Islet precursor cell (in vitro differentiated cells): ENCODE measurements at regions not wholly inside any gene's neighbourhood (a gene's known extent, or its start where the extent isn't known, plus 50 kb on each side); places are given as distances from the start of the nearest gene placed in this dataset.
A peak's percentile ranks its signal among the peaks of the same experiment; 100 is the strongest.

Experiments
- DNase-seq: peaks from one replicate; pipeline ENCODE4 v3.0.0-alpha.2; 2018

- DNase-seq, result no peak
Measured at GRCh38 chr5:35359859-35360258, 129.6 kb upstream of the PRLR start.

DNA sequence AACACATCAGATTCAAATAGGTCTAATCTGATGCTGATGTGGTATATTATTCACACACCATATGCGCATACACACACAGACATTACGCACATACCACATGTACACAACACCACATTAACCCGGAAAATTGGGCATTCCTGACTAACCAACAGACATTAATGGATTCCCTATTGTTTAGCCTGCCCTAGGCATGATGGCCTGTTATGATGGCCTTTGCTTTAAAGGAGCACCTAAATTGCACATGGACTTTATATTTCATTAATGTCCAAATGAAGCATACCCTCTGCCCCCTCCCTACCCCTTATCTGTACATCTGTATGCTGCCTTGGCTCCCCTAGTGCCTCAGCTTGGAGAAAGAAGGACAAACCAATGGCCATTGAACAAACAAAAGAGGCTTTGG lies 127.7 kb upstream of the PRLR start:
- DNase-seq, result no peak

DNA sequence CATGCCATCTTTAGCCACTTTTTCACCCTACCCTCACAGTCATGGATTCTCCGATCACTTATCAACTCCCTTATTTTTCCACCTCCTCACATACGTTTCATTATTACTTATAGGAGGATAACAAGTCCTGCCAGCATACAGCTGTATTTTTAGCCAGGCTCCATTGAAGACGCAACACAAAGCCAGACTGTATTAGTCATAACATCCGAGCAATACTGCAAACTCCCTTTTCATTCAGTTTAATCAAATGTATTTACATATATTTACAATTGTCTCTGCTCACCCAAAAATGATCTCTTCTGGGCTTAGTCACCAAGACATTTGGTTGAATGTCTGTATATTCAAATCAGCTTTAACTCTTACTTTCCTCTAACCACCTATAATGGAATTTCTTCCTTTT lies 126.4 kb upstream of the PRLR start:
- DNase-seq, result no peak

DNA sequence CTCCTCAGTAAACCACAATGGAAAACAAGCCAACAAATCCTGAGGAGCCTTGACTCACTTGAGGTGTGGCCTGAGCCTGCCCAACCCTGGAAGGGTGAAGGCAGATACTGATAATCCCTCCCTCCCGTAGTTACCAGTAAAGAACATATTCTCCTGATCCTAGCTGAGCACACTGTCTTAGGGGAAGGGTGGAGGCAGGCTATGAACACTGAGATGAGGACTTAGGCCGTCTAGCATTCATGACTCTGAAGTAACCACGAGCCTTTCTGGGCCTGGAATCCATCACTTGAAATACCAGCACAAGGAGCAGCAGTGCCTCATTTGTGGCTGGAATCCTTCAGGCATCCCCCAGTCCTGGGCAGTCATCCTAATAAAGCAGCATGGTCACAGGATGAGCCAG lies 124.5 kb upstream of the PRLR start:
- DNase-seq, result peak; percentile 89

GRCh38 chr5:35345222-35345621 lies 114.9 kb upstream of the PRLR start:
- no peak for DNase-seq

- no peak for DNase-seq
Measured at GRCh38 chr5:35342664-35343063, 112.4 kb upstream of the PRLR start.

- DNase-seq, result no peak
Measured at GRCh38 chr5:35341189-35341588, 110.9 kb upstream of the PRLR start.

- DNase-seq, result no peak
Measured at GRCh38 chr5:35339616-35340100, 109.4 kb upstream of the PRLR start.

- DNase-seq, result no peak
Measured at GRCh38 chr5:35339006-35339405, 108.7 kb upstream of the PRLR start.

- DNase-seq, result no peak
Measured at GRCh38 chr5:35338157-35338453, 107.8 kb upstream of the PRLR start.

DNA sequence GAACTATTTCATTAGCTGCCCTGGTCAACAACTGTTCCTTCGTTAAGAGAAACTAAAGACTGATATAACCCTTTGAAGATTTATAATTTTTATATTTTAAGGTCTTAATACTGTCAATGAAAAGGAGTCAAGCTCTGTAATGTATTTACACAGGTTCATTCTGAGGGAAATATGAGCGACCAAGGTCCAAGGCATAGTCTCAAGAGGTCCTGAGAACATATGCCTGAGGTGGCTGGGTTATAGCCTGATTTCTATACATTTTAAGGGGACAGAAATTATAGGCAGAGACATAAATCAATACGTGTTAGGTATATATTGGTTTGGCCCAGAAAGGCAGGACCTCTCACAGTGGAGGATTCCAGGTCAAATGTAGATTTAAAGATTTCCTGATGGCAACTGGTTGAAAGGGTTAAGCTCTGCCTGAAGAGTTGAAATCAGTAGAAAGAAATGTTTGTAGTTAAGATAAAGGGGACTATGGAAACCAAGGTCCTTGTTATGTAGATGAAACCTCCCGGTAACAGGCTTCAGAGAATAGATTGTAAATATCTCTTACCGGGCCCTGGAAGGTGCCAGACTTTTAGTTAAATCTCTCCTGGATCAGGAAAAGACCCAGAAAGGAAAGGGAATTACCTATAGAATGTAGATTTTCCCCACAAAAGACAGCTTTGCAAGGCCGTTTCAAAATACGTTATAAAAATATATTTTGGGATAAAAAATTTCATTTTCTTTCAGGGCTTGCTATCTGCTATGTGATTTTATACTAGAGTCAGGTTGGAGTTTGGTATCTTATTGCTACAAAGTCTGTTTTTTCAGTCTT lies 107.3 kb upstream of the PRLR start:
- no peak for DNase-seq

DNA sequence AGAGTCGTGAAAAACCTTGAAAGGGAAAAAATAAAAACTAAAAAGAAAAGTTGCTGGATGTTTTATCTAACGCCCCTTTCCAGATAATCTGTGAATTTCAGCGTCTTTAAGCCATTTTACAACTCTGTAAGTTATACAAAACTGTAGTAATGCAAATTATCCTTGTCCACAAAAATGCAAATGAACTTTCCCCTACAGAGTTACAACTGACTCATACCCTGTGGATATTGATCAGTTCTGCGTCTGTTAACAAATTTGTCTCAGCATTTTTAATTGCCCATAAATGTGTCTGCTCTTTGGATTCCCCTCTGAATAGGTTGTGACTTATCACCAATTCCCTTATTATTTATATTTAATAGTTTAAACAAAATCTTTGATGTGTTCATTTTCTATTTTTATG lies 105.9 kb upstream of the PRLR start:
- DNase-seq, result no peak

GRCh38 chr5:35335752-35336151 lies 105.5 kb upstream of the PRLR start:
- no peak for DNase-seq

GRCh38 chr5:35333366-35333765 lies 103.1 kb upstream of the PRLR start:
- no peak for DNase-seq

- no peak for DNase-seq
Measured at GRCh38 chr5:35331956-35332950, 102.0 kb upstream of the PRLR start.

DNA sequence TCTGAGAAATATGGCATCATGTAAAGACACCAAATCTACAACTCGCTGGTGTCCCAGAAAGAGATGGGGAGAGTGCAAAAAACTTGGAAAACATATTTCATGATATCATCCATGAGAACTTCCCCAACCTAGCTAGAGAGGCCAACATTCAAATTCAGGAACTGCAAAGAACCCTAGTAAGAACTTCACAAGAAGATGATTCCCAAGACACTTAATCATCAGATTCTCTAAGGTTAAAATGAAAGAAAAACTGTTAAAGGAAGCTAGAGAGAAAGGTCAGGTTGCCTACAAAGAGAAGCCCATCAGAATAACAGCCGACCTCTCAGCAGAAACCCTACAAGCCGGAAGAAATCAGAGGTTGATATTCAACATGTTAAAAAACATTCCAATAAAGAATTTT lies 95.5 kb upstream of the PRLR start:
- DNase-seq, result no peak

DNA sequence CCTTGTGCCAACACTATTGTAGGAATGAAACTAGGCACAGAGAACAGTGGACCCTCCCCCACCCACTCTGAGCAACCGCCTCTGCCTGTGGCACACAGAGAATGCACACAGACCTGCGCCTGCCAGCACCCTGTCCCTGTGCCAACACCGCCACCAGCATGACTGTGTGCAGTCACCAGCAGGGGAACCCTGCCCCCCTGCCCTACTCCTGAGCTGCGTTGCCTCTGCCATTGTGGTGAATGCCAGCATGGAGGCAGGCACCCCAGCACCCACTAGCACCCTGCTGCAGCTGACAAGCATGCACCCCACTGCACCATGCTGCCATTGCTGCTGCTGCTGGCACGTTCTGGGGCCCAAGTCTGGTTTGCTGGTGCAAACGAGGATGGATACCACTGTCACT lies 94.4 kb upstream of the PRLR start:
- no peak for DNase-seq

GRCh38 chr5:35324201-35324600 lies 93.9 kb upstream of the PRLR start:
- DNase-seq, result no peak

DNA sequence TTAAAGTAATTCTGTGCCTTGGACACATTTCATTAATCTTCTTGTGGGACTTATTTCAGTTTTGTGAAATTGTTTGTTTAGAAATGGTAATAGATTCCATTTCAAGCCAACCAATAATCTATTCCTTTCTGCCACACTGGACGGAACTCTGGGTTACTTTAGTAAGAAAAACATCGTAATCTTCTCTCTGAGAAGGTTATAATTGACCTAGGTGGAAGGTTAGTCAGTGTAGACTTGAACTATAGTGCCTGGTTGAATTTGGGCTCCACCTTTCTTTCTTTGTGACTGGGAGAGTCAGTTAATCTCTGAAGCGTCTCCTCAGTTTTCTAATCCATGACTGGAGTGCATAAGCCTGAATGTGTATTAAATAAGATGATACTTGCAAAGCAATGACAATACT lies 89.7 kb upstream of the PRLR start:
- DNase-seq, result no peak

GRCh38 chr5:35319333-35320002 lies 89.2 kb upstream of the PRLR start:
- no peak for DNase-seq

DNA sequence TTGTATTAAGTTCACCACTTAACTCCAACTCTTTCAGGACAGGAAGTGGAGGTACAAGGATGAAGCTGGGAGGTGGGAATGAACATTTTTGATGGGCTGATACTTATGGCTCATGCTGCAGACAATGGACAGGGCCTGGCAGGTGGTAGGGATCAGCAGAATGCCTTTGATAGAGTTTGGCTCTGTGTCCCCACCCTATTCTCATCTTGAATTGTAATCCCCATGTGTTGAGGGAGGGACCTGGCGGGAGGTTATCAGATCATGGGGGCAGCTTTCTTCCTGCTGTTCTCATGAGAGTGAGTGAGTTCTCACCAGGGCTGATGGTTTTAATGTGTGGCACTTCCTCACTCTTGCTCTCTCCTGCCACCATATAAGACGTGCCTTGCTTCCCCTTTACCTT lies 87.3 kb upstream of the PRLR start:
- DNase-seq, result no peak

DNA sequence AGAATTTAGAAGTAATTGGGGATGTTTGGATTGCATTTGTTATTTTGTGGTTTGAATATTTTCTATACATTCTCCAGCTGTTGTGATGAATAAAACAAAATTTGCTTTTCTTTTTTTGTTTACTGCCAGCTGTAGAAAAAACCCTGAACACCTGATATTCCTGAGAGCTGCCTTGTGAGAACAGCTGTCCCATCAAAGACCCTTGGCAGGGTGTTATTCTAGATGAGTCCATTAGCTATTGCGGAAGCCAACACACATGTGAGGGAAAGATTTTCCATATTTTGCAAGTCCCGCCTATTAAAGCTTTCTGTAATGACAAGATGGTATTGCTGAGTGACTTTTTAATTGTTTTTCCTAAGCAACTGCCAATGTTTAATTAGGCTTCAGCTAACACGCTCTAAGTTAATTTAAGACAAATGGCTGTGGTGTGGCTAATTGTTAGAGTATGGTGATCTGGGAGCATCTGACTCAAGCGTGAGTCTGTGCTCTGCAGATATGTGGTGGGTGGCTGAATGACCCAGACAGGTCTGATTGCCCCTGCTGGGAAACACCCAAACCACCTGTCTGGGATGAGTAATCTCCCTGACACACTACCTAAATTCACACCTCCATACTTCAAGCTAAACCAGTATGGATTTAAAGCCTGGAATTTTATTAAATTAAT lies 86.5 kb upstream of the PRLR start:
- peak; percentile 73 for DNase-seq

DNA sequence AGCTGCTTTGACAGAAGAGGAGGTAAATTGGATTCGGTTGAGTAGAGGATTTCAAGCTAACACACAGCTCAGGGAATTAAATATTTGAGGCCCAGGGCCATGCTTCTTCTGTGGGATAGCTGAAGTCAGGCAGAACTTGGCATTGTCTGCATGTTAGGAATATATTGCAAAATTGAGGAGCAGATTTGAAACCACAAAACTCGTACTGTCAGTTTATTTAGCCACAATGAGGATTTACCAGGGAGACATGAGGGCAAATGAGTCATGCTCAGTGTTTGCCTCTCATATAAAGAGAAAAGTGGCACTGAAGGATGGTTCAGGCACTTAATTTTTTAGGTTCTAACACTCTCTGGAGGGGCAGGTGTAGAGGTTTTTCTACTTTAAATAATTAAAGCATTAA lies 83.0 kb upstream of the PRLR start:
- no peak for DNase-seq
